CD4-positive, alpha-beta T cell (primary cell): ENCODE measurements at regions not wholly inside any gene's neighbourhood (a gene's known extent, or its start where the extent isn't known, plus 50 kb on each side); places are given as distances from the start of the nearest gene placed in this dataset.

Experiments used
- ATAC-seq: fragments of 200-7000 bp; cut with Tn5 transposase; one replicate; pipeline ENCODE4 v1.10.0; 2022; ENCODE audit warnings: mild to moderate bottlenecking; ENCODE audit not compliant: poor library complexity
- CTCF ChIA-PET: fragments of 350-600 bp; sonication (Branson Sonifier 250); formaldehyde crosslinking; loops from one replicate; lab custom pipeline; 2021; ENCODE audit warnings: antibody characterized with exemption, inconsistent platforms; lab: Charles Lee
- POLR2A ChIA-PET: fragments of 350-600 bp; sonication (Branson Sonifier 250); formaldehyde crosslinking; loops from one replicate; lab custom pipeline; 2021; ENCODE audit warnings: antibody characterized with exemption, inconsistent platforms; lab: Charles Lee
- DNase-seq, 14 experiments: peaks; one replicate each; pipeline ENCODE4 v3.0.0-alpha.2; 2013 to 2020; ENCODE audit warnings: mixed read lengths in 2 of 14
- H3K27ac ChIP-seq, 2 donors: one replicate each; pipeline versions ENCODE4 v1.5.1 to v1.7.0; 2013; ENCODE audit warnings: low read length in 2 of 2, low read depth in 1 of 2, mild to moderate bottlenecking in 1 of 2
- H3K27me3 ChIP-seq, 2 experiments: 1 replicate in 1 of 2; 2 replicates in 1 of 2; pipeline versions ENCODE4 v1.6.1 to v1.7.0; 2013; ENCODE audit warnings: low read length in 2 of 2, control low read depth in 1 of 2, mild to moderate bottlenecking in 1 of 2, moderate library complexity in 1 of 2; ENCODE audit not compliant: insufficient read depth in 2 of 2, control insufficient read depth in 1 of 2
- H3K36me3 ChIP-seq: one replicate; pipeline ENCODE4 v1.6.1; 2013; ENCODE audit warnings: low read length, control low read depth; ENCODE audit not compliant: insufficient read depth
- H3K4me1 ChIP-seq: one replicate; pipeline ENCODE4 v1.6.1; 2013; ENCODE audit warnings: low read length, control low read depth; ENCODE audit not compliant: insufficient read depth
- H3K4me3 ChIP-seq: one replicate; pipeline ENCODE4 v1.5.1; 2013; ENCODE audit warnings: mild to moderate bottlenecking, low read length, moderate library complexity
- H3K9me3 ChIP-seq, 2 experiments: 1 replicate in 1 of 2; 2 replicates in 1 of 2; pipeline versions ENCODE4 v1.6.1 to v1.7.0; 2013; ENCODE audit warnings: low read length in 2 of 2, mild to moderate bottlenecking in 2 of 2, control low read depth in 1 of 2, moderate library complexity in 1 of 2; ENCODE audit not compliant: control insufficient read depth in 1 of 2, insufficient read depth in 1 of 2
- H3K27ac Mint-ChIP-seq: one replicate; pipeline ENCODE4 v1.8.0; 2020; ENCODE audit warnings: mixed read lengths
- H3K27me3 Mint-ChIP-seq: one replicate; pipeline ENCODE4 v1.8.0; 2021; ENCODE audit warnings: mixed read lengths
- H3K36me3 Mint-ChIP-seq: one replicate; pipeline ENCODE4 v1.8.0; 2021; ENCODE audit warnings: low read depth, mixed read lengths
- H3K4me1 Mint-ChIP-seq: one replicate; pipeline ENCODE4 v1.8.0; 2021; ENCODE audit warnings: low read depth, mixed read lengths
- H3K4me3 Mint-ChIP-seq: one replicate; pipeline ENCODE4 v1.8.0; 2020; ENCODE audit warnings: mild to moderate bottlenecking, mixed read lengths
- H3K9me3 Mint-ChIP-seq: one replicate; pipeline ENCODE4 v1.8.0; 2020; ENCODE audit warnings: mixed read lengths
- intact Hi-C, 2 experiments: fragments of 100-400 bp; cut with DNase I in 1 of 2; cut with micrococcal nuclease in 1 of 2; formaldehyde crosslinking; loops; one replicate each; pipeline versions ENCODE4 v1.15.1 to v1.9.0; 2023 to 2025; cut with DNase I, micrococcal nuclease
- TF ChIP-seq, protein P1 (sequence below): fragments of 200-600 bp; IDR thresholded peaks from one replicate; pipeline ENCODE4 v1.8.0; 2022; ENCODE audit warnings: antibody characterized with exemption, mild to moderate bottlenecking

DNA sequence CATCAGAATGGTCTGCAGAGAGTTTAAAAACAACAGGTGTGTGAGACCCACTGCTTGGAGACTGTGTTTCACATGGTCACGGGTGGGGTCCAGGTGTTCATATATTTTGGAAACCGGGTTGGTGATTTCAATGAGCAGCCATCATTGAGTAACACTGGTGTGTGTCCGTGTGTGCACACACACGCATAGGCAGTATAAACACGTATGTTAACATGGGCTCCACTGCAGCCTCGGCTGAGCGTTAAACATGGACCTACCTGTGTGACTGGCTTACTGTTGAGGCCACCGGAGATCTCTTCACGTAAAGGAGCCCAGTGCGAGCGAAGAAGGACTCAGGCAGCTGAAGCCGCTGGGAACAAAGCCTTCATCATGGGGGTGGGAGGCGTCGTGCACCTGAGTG is 56.9 kb upstream of the TLR3 start:
- H3K4me1 ChIP-seq = no peaks in the 10 kb centered on the region
- ChIA-PET CTCF (no interaction called here), POLR2A (no interaction called here)
- no peak overlapping the region for H3K4me3 ChIP-seq
- H3K9me3 Mint-ChIP-seq = no peaks in the 10 kb centered on the region
- ATAC-seq (no peak), DNase-seq (no peak)
- no peaks in the 10 kb centered on the region for H3K4me1 Mint-ChIP-seq
- no peak overlapping the region for H3K27ac Mint-ChIP-seq
- TF ChIP-seq, protein P1, sequence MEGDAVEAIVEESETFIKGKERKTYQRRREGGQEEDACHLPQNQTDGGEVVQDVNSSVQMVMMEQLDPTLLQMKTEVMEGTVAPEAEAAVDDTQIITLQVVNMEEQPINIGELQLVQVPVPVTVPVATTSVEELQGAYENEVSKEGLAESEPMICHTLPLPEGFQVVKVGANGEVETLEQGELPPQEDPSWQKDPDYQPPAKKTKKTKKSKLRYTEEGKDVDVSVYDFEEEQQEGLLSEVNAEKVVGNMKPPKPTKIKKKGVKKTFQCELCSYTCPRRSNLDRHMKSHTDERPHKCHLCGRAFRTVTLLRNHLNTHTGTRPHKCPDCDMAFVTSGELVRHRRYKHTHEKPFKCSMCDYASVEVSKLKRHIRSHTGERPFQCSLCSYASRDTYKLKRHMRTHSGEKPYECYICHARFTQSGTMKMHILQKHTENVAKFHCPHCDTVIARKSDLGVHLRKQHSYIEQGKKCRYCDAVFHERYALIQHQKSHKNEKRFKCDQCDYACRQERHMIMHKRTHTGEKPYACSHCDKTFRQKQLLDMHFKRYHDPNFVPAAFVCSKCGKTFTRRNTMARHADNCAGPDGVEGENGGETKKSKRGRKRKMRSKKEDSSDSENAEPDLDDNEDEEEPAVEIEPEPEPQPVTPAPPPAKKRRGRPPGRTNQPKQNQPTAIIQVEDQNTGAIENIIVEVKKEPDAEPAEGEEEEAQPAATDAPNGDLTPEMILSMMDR = no peak
- H3K27ac ChIP-seq = no peak overlapping the region
- intact Hi-C loops = no loop called here
- no peaks in the 10 kb centered on the region for H3K36me3 ChIP-seq
- peaks cover 0 to 6% of the 10 kb centered on the region in 2 experiments for H3K9me3 ChIP-seq
- H3K4me3 Mint-ChIP-seq = no peak overlapping the region
- H3K36me3 Mint-ChIP-seq = no peaks in the 10 kb centered on the region
- no peaks in the 10 kb centered on the region for H3K27me3 ChIP-seq
- peaks cover 52% of the 10 kb centered on the region for H3K27me3 Mint-ChIP-seq

DNA sequence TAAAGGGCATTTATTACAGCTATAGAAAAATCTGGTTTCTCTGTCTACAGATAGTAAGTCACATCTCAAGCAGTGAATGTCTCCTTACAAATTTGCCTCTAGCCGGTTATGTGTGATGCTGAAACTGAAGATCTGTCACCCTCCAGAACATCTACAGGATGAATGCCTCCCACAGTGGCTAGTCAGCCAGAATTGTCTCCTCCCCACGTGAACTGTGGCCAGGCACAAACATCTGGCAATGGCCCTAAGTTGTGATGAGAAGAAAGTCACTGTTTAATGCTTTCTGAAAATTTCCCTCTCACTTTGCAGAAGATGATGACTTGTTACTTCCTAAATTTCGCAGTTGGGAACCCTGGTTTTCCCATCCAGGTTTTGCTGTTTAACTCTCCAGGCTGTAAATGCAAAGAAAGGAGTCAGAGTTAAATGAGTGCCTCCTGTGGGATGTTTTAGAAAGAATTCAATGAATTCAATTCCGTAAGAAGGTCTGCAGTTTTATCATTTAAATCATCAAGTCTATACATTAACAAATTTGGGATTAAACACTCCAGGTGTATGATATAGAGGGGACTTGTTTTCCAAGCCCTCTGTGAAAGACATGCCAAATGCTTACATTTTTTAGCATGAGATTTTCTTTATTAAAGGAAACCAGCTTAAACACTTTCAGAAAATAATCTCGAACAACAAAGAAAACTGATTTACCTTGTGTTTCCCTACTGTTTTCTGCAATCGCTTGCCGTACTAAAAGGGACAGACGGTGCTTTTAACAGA is 55.4 kb upstream of the TLR3 start:
- ATAC-seq (no peak), DNase-seq (no peak)
- intact Hi-C loops = no loop called here
- TF ChIP-seq, protein P1 = no peak
- H3K4me3 ChIP-seq = no peak overlapping the region
- H3K9me3 ChIP-seq = peaks cover 0 to 6% of the 10 kb centered on the region in 2 experiments
- Mint-ChIP-seq H3K36me3 (no peaks in the 10 kb centered on the region), H3K4me3 (no peak overlapping the region), H3K27ac (no peak overlapping the region), H3K27me3 (peaks cover 64% of the 10 kb centered on the region), H3K9me3 (no peaks in the 10 kb centered on the region), H3K4me1 (no peaks in the 10 kb centered on the region)
- ChIA-PET POLR2A (no interaction called here), CTCF (no interaction called here)
- no peak overlapping the region for H3K27ac ChIP-seq
- H3K4me1 ChIP-seq = no peaks in the 10 kb centered on the region
- H3K36me3 ChIP-seq = no peaks in the 10 kb centered on the region
- no peaks in the 10 kb centered on the region for H3K27me3 ChIP-seq

DNA sequence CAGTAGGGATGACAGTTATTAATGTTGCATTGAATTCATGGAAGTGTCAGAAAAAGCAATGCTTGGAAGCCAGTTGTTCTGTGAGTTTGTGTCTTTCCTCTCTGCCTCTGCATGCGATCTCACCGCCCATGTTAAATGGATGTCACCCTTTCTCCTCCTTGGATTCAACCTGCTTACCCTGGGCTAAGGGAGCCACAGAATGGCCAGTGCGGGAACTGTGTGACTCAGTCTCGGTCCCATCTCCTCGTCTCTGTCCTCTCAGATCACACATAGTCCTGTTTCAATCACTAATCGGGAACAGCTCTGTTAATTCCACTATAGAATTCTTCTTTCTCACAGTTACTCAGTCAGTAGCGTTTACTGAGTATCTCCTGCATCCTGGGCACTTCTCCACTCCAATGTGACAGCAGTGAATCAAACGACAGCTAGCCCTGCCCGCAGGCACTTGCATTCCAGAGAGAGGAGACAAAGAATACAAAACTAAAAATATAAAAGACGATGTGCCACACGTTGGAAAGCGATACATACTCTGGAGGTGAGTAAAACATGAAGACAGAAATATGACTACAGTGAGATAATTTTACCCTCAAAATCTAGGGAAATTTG is 53.6 kb upstream of the TLR3 start:
- no peaks in the 10 kb centered on the region for H3K36me3 Mint-ChIP-seq
- no peak overlapping the region for H3K27ac Mint-ChIP-seq
- no peak overlapping the region for H3K27ac ChIP-seq
- peaks cover 0 to 6% of the 10 kb centered on the region in 2 experiments for H3K9me3 ChIP-seq
- intact Hi-C loops = no loop called here
- H3K27me3 ChIP-seq = no peaks in the 10 kb centered on the region
- H3K27me3 Mint-ChIP-seq = peaks cover 57% of the 10 kb centered on the region
- H3K4me3 Mint-ChIP-seq = no peak overlapping the region
- no peaks in the 10 kb centered on the region for H3K9me3 Mint-ChIP-seq
- ATAC-seq = no peak
- DNase-seq = no peak
- no peaks in the 10 kb centered on the region for H3K4me1 Mint-ChIP-seq
- H3K4me3 ChIP-seq = no peak overlapping the region
- no peaks in the 10 kb centered on the region for H3K36me3 ChIP-seq
- TF ChIP-seq, protein P1 = no peak
- H3K4me1 ChIP-seq = no peaks in the 10 kb centered on the region
- ChIA-PET POLR2A (no interaction called here), CTCF (no interaction called here)
